Psoas muscle (tissue), 7 donors: ENCODE measurements at regions not wholly inside any gene's neighbourhood (a gene's known extent, or its start where the extent isn't known, plus 50 kb on each side); places are given as distances from the start of the nearest gene placed in this dataset.
"Not testable (repeated sequence)": the region's sequence is repeated elsewhere in the genome, so short reads cannot be mapped to it uniquely, and the experiment has no call there.

Experiments
- ATAC-seq, 4 donors: fragments of 200-7000 bp; cut with Tn5 transposase; one replicate each; pipeline ENCODE4 v1.9.1; 2020; ENCODE audit warnings: moderate library complexity in 3 of 4, mild to moderate bottlenecking in 2 of 4
- DNase-seq, 2 donors: peaks; one replicate each; pipeline ENCODE4 v3.0.0-alpha.2; 2020
- H3K27ac ChIP-seq: fragments of 200-600 bp; one replicate; pipeline ENCODE4 v1.8.0; 2022
- H3K27me3 ChIP-seq, 3 donors: fragments of 200-600 bp in 1 of 3; one replicate each; pipeline versions ENCODE4 v1.6.1 to v1.8.0; 2013 to 2022; ENCODE audit warnings: low read length in 2 of 3, mild to moderate bottlenecking in 2 of 3, moderate library complexity in 1 of 3; ENCODE audit not compliant: insufficient read depth in 3 of 3
- H3K36me3 ChIP-seq, 2 donors: fragments of 200-600 bp in 1 of 2; one replicate each; pipeline versions ENCODE4 v1.6.1 to v1.8.0; 2013 to 2022; ENCODE audit warnings: low read depth in 1 of 2, mild to moderate bottlenecking in 1 of 2, moderate library complexity in 1 of 2; ENCODE audit not compliant: insufficient read depth in 1 of 2
- H3K4me1 ChIP-seq: fragments of 200-600 bp; one replicate; pipeline ENCODE4 v1.8.0; 2022
- H3K4me3 ChIP-seq: fragments of 200-600 bp; one replicate; pipeline ENCODE4 v1.8.0; 2022; ENCODE audit warnings: mild to moderate bottlenecking
- H3K9me3 ChIP-seq: fragments of 200-600 bp; one replicate; pipeline ENCODE4 v1.8.0; 2022
- WGBS, 3 donors: extraction: QIAGEN DNeasy Blood & Tissue Kit; methylation state at CpG; one replicate each; pipeline versions ENCODE4 v1.1.6 to v1.1.7; 2013; 5-methylcytosine and 5-hydroxymethylcytosine counted together
- intact Hi-C, 2 donors: fragments of 100-400 bp; cut with DNase I; formaldehyde crosslinking; loops; one replicate each; pipeline versions ENCODE4 v1.11.0 to v1.14.2; 2022
- donor health status: healthy with polysubstance abuse.
- donor health status: DM: no; HTN: no; CAD: no; lungs with moderate emphysema.
- donor health status: Bipolar disorder and iron deficiency.
- donor health status: healthy.
- donor health status: DM: yes; HTN: yes; CAD: no.
- donor health status: DM: no; HTN: no; CAD: no.
- donor health status: DM: yes; HTN: yes; CAD: no.

DNA sequence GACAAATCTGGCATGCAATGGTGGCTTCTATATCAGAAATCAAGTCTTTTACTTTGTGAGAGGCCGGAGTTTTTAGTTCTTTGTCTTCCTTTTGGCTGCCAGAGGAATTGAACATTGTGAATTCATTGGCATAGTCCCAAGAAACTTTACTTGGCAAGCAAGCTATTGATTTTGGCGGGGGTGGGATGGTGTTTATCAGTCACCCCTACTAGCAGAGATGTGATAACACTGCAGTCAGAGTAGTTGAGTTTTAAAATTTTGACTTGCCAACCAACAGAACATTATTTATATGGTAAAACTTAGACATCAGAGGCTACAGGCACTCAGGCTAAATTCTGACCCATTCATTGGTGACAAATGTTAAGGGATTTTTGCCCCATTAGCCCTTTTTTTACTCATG, 129.7 kb downstream of the FAM72C start:
- H3K4me1 ChIP-seq, H3K36me3 ChIP-seq, ATAC-seq, intact Hi-C loops, H3K27me3 ChIP-seq, DNase-seq, H3K4me3 ChIP-seq, H3K27ac ChIP-seq, H3K9me3 ChIP-seq: not testable (repeated sequence)
- WGBS, 3 donors = 33 to 42% (median 40%) methylated on average over 1 of the region's 2 CpGs

DNA sequence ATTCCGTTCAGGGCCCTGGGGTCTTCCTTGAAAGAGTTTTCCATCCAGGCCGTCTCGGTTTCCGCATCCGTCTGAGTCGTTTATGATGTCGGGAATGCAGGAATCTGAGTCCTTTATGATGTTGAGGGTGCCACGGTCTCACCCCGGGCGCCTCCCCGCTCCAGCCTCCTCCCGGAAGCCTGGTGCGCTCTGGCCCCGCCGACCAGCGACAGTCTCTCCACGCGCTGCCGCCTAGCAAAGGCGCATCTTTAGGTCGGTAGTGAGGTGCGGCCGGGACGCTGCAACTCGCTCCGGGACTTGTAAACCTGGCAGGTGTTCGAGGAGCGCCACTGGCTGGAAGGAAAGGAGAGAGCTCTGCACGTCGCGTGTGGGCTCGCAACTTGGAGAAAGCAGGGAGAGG, 132.6 kb downstream of the FAM72C start:
- 0 to 1% (median 0%) methylated on average over 1 to 5 of the region's 32 CpGs for WGBS, 3 donors
- H3K27ac ChIP-seq, H3K4me1 ChIP-seq, DNase-seq, H3K9me3 ChIP-seq, H3K27me3 ChIP-seq, ATAC-seq, H3K4me3 ChIP-seq, intact Hi-C loops, H3K36me3 ChIP-seq: not testable (repeated sequence)

GRCh38 chr1:143838598-143838929, 133.2 kb downstream of the FAM72C start:
- H3K27me3 ChIP-seq, H3K9me3 ChIP-seq, H3K36me3 ChIP-seq, H3K27ac ChIP-seq, ATAC-seq, intact Hi-C loops, H3K4me3 ChIP-seq, H3K4me1 ChIP-seq, DNase-seq: not testable (repeated sequence)
- 0% methylated on average over 2 of the region's 21 CpGs; no CpG with 5 or more reads in 2 of the 3 donors for WGBS, 3 donors

DNA sequence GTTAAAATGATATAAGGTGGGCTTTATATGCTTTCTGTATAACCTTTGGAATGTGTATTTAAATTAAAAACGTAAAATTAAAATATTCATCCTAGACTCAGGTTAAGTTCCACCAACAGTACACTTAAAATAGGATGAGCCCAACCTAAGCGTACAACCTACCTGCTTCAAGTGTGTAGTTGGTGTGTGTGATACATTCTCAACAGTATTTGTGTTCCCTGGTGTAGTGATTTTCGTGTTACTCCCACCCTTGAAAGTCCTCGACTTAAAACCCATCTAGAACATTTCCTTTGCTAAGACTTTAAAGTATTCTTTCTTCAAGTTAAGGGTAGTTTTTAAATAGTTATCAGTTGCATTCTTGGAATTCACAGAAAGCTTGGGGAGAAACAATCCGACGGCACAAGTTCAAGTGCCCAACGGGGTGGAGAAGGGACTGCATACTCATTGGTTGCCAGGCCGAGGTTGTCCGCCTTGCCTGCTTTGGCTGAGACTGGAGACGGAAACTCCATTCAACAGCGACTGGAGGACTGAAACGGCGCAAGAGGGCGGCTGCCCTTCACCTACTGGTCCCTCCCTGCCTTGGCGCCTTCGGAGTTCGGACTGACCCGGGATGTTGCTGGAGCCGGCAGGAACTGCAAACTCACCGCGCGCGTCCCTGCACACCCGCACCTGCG, 133.7 kb downstream of the FAM72C start:
- 12 to 16% (median 14%) methylated on average over 21 to 25 of the region's 25 CpGs for WGBS, 3 donors

GRCh38 chr1:143833376-143833775, 138.4 kb downstream of the FAM72C start:
- intact Hi-C loops, H3K27ac ChIP-seq, DNase-seq, H3K9me3 ChIP-seq, H3K36me3 ChIP-seq, H3K4me3 ChIP-seq, H3K27me3 ChIP-seq, H3K4me1 ChIP-seq, ATAC-seq: not testable (repeated sequence)
- WGBS, 3 donors = 55 to 67% methylated on average over 1 to 2 of the region's 4 CpGs; no CpG with 5 or more reads in 1 of the 3 donors

More for the DNA sequence above, 133.7 kb downstream of the FAM72C start:
- H3K4me1 ChIP-seq, ATAC-seq, intact Hi-C loops, H3K27me3 ChIP-seq, H3K4me3 ChIP-seq, H3K36me3 ChIP-seq, DNase-seq, H3K9me3 ChIP-seq, H3K27ac ChIP-seq: not testable (repeated sequence)

DNA sequence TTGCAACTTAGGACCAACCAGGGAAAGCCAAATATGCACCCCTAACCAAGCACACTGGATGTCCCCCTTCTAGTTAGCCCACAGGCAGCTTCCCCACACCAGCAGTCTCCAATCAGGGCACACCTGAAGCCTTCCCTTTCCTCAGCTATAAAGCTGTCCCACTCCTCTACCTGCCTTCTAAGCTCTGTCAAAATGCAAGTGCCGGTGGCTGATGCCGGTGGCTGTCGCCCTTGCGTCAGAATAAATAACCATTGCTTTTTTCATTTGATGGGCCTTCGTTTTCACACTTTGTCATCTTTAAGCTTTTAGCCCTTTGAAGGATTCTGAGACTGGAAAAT, 139.4 kb downstream of the FAM72C start:
- H3K27me3 ChIP-seq, H3K27ac ChIP-seq, DNase-seq, H3K4me3 ChIP-seq, ATAC-seq, H3K36me3 ChIP-seq, H3K4me1 ChIP-seq, intact Hi-C loops, H3K9me3 ChIP-seq: not testable (repeated sequence)
- 66 to 80% (median 72%) methylated on average over 5 of the region's 5 CpGs for WGBS, 3 donors

DNA sequence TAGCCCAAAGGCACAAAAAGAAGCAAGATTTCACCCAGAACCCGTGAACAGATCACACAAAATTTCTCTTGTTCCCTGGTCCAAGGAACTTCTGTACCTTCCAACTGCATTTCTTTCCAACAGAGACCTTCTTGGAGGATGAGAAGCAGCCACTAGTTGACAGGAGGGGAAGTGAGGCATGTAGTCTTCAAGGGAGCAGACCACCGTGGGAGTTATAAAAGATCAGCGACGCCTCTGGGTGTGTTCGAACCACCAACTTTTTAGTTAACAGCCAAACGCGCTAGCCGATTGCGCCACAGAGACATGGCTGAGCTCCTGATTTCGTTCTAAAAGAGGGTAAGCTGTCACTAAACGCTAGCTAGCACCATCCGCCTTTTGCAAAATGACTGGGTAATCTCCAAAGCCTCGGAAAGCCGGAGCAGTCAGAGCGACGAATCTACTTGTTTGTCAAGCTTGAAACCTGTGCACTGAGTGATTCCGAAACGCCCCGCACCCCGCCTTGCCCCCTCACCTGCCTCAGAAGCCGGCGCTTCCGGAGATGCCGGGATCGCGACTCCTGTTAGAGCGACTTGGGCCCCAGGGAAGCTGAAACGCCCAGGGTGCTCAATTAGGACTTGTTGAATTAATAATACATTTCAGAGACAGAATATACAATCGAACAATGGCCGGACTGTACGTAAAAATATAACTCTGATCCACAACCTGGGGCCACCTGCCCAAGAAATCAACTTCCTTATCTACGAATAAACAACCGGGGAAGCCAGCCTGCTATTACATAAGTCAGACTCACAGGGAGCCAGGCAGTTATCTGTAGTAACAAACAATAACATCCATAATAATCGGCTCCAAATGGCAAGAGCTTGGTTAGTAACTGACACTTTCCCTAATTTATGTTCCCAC, 140.1 kb downstream of the FAM72C start:
- H3K27ac ChIP-seq, H3K4me1 ChIP-seq, H3K36me3 ChIP-seq, H3K9me3 ChIP-seq, DNase-seq, intact Hi-C loops, H3K27me3 ChIP-seq, ATAC-seq, H3K4me3 ChIP-seq: not testable (repeated sequence)
- 18 to 23% (median 19%) methylated on average over 32 to 34 of the region's 34 CpGs for WGBS, 3 donors

DNA sequence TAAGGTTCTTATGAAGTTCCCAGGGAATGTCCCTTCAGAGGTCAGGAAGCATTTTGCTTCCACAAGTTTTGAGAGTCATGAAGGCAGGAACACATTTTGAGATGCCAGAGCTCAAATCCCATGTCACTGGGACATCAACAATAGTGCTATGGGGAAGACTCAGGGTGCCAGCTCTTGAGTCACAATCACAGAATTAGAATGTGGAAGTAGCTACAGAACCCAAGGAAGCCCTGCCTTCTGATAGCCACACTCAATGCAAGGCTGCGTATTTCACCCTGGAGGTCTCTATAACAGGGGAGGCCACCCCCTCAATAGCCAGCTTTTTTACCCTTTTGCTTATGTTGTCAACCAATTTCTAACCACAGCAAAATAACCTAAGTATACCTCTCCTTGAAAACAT, 145.6 kb downstream of the FAM72C start:
- H3K4me1 ChIP-seq, ATAC-seq, H3K27ac ChIP-seq, intact Hi-C loops, H3K36me3 ChIP-seq, H3K4me3 ChIP-seq, H3K27me3 ChIP-seq, DNase-seq, H3K9me3 ChIP-seq: not testable (repeated sequence)
- WGBS, 3 donors = no CpG with 5 or more reads among the region's 1 CpG

DNA sequence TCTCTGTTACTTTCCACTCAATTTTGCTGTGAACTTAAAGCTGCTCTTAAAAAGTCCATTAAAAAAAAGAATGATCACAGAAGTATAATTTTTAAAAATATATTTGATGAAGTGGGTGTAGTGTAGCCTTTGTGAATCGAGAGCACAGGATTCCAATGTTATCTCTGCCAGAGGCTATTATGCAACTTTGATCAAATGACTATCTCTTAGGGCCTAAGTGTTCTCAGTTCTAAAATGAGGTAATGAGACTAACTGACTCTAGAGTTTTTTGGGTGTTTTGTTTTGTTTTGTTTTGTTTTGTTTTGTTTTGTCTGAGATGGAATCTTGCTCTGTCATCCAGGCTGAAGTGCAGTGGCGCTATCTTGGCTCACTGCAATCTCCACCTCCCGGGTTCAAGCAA, 147.5 kb downstream of the FAM72C start:
- H3K27me3 ChIP-seq, H3K36me3 ChIP-seq, DNase-seq, H3K4me1 ChIP-seq, H3K4me3 ChIP-seq, H3K9me3 ChIP-seq, ATAC-seq, H3K27ac ChIP-seq, intact Hi-C loops: not testable (repeated sequence)
- WGBS, 3 donors = 50 to 78% (median 69%) methylated on average over 1 to 2 of the region's 3 CpGs

DNA sequence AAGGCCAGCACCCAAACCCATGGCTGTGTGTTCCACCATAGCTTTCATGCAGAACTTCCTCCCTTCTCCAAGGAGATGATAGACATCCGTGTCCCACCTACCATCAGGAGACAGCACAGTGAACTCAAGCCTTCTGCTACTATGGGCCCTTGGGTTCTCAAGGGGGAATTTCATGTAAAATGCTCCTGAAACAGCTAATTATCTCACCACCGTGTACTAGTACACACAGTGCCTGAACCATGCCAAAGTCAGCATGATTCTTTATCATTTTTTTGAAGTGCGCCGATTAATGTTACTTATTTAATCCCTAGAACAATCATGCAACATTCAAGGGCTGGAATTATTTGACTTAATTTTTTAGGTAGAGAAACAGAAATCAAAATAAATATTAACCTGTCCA, 151.7 kb downstream of the FAM72C start:
- ATAC-seq, H3K9me3 ChIP-seq, H3K36me3 ChIP-seq, H3K27me3 ChIP-seq, DNase-seq, H3K4me1 ChIP-seq, H3K4me3 ChIP-seq, H3K27ac ChIP-seq, intact Hi-C loops: not testable (repeated sequence)
- no CpG with 5 or more reads among the region's 4 CpGs for WGBS, 3 donors

DNA sequence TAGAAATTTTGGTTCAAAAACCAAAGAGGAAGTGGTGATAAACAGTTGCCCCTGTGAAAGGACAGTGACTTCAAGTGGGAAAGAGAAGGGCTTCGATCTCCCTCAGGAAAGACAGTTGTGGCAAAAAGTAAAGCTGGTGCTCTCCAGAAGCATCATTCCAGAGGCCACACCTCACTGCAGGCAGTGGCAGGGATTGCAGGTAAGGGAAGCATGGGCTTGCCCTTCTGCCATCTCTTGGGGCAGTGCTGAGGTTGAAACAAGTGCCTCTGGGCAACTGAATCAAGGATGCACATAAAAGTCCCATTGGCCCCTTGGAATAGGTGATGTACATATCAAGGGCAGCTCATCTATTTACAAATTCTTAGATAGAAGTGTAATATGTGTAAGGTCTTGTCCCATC, 155.4 kb downstream of the FAM72C start:
- H3K9me3 ChIP-seq, H3K4me3 ChIP-seq, ATAC-seq, H3K4me1 ChIP-seq, intact Hi-C loops, DNase-seq, H3K36me3 ChIP-seq, H3K27ac ChIP-seq, H3K27me3 ChIP-seq: not testable (repeated sequence)
- no CpG with 5 or more reads among the region's 1 CpG for WGBS, 3 donors
